NCI-H446 treated with DMSO at 0.1 percent for 48 hours (cell line): ENCODE measurements at regions not wholly inside any gene's neighbourhood (a gene's known extent, or its start where the extent isn't known, plus 50 kb on each side); places are given as distances from the start of the nearest gene placed in this dataset.
A peak's percentile ranks its signal among the peaks of the same experiment; 100 is the strongest.
"Not testable (repeated sequence)": the region's sequence is repeated elsewhere in the genome, so short reads cannot be mapped to it uniquely, and the experiment has no call there.

Experiments used
- DNase-seq: peaks from one replicate; lab custom pipeline; 2025; lab: John Stamatoyannopoulos, UW

GRCh38 chr10:84571146-84571545, 242.8 kb downstream of the CCSER2 start:
- DNase-seq = no peak

GRCh38 chr10:84574102-84574501, 245.7 kb downstream of the CCSER2 start:
- no peak for DNase-seq

- no peak for DNase-seq
Measured at GRCh38 chr10:84581976-84582375, 253.6 kb downstream of the CCSER2 start.

GRCh38 chr10:84583501-84583900, 255.1 kb downstream of the CCSER2 start:
- DNase-seq = no peak

GRCh38 chr10:84587789-84588188, 259.4 kb downstream of the CCSER2 start:
- DNase-seq = no peak

- DNase-seq = no peak
Measured at GRCh38 chr10:84588426-84588825, 260.0 kb downstream of the CCSER2 start.

GRCh38 chr10:84588971-84589370, 260.6 kb downstream of the CCSER2 start:
- peak; percentile 7 for DNase-seq

GRCh38 chr10:84589526-84590205, 261.3 kb downstream of the CCSER2 start:
- DNase-seq = no peak

GRCh38 chr10:84590327-84591193, 262.2 kb downstream of the CCSER2 start:
- DNase-seq = peak; percentile 86

- DNase-seq = no peak
Measured at GRCh38 chr10:84593506-84593905, 265.1 kb downstream of the CCSER2 start.

GRCh38 chr10:84596585-84596984, 268.2 kb downstream of the CCSER2 start:
- DNase-seq = no peak

- DNase-seq = no peak
Measured at GRCh38 chr10:84599254-84599653, 270.9 kb downstream of the CCSER2 start.

GRCh38 chr10:84600947-84601346, 272.6 kb downstream of the CCSER2 start:
- DNase-seq = no peak

GRCh38 chr10:84602543-84602942, 274.2 kb downstream of the CCSER2 start:
- DNase-seq = not testable (repeated sequence)

- DNase-seq = no peak
Measured at GRCh38 chr10:84603971-84604370, 275.6 kb downstream of the CCSER2 start.

GRCh38 chr10:84605802-84606201, 277.4 kb downstream of the CCSER2 start:
- no peak for DNase-seq

- DNase-seq = no peak
Measured at GRCh38 chr10:84606428-84606827, 278.0 kb downstream of the CCSER2 start.

GRCh38 chr10:84607044-84607443, 278.7 kb downstream of the CCSER2 start:
- peak; percentile 68 for DNase-seq

GRCh38 chr10:84607523-84607922, 279.1 kb downstream of the CCSER2 start:
- DNase-seq = no peak

GRCh38 chr10:84608126-84608525, 279.7 kb downstream of the CCSER2 start:
- DNase-seq = no peak

GRCh38 chr10:84613336-84614021, 285.1 kb downstream of the CCSER2 start:
- peak; percentile 35 for DNase-seq

- DNase-seq = no peak
Measured at GRCh38 chr10:84626397-84627087, 298.2 kb downstream of the CCSER2 start.
